ENCODE measurements at regions not wholly inside any gene's neighbourhood (a gene's known extent, or its start where the extent isn't known, plus 50 kb on each side); places are given as distances from the start of the nearest gene placed in this dataset.

GRCh38 chr12:45553204-45553603, 176.3 kb upstream of the ARID2 start:
- DNase-seq: no peak

GRCh38 chr12:45557016-45557415, 172.5 kb upstream of the ARID2 start:
- no peak for DNase-seq

GRCh38 chr12:45558353-45558752, 171.2 kb upstream of the ARID2 start:
- no peak for DNase-seq

- no peak for DNase-seq
Measured at GRCh38 chr12:45559537-45559936, 170.0 kb upstream of the ARID2 start.

- no peak for DNase-seq
Measured at GRCh38 chr12:45560689-45561088, 168.8 kb upstream of the ARID2 start.

- DNase-seq: no peak
Measured at GRCh38 chr12:45561488-45561887, 168.0 kb upstream of the ARID2 start.

GRCh38 chr12:45565590-45565989, 163.9 kb upstream of the ARID2 start:
- DNase-seq: peak; percentile 25

GRCh38 chr12:45566257-45566656, 163.2 kb upstream of the ARID2 start:
- no peak for DNase-seq

GRCh38 chr12:45568808-45569207, 160.7 kb upstream of the ARID2 start:
- no peak for DNase-seq

- no peak for DNase-seq
Measured at GRCh38 chr12:45570501-45570900, 159.0 kb upstream of the ARID2 start.

- no peak for DNase-seq
Measured at GRCh38 chr12:45572114-45572513, 157.4 kb upstream of the ARID2 start.

GRCh38 chr12:45575417-45575816, 154.1 kb upstream of the ARID2 start:
- no peak for DNase-seq

GRCh38 chr12:45575823-45576475, 153.6 kb upstream of the ARID2 start:
- DNase-seq: no peak

GRCh38 chr12:45577844-45578399, 151.6 kb upstream of the ARID2 start:
- no peak for DNase-seq

- no peak for DNase-seq
Measured at GRCh38 chr12:45580356-45580969, 149.0 kb upstream of the ARID2 start.

GRCh38 chr12:45581112-45581511, 148.4 kb upstream of the ARID2 start:
- DNase-seq: no peak

- DNase-seq: no peak
Measured at GRCh38 chr12:45582536-45582935, 147.0 kb upstream of the ARID2 start.

GRCh38 chr12:45582986-45583659, 146.4 kb upstream of the ARID2 start:
- no peak for DNase-seq

GRCh38 chr12:45584336-45584735, 145.2 kb upstream of the ARID2 start:
- no peak for DNase-seq

- no peak for DNase-seq
Measured at GRCh38 chr12:45585522-45586230, 143.8 kb upstream of the ARID2 start.

- no peak for DNase-seq
Measured at GRCh38 chr12:45586486-45586885, 143.0 kb upstream of the ARID2 start.

- no peak for DNase-seq
Measured at GRCh38 chr12:45587012-45587411, 142.5 kb upstream of the ARID2 start.

- DNase-seq: no peak
Measured at GRCh38 chr12:45587877-45588533, 141.5 kb upstream of the ARID2 start.
